Activated T-cell treated with anti-CD3 and anti-CD28 coated beads for 24 hours (primary cell): ENCODE measurements at regions not wholly inside any gene's neighbourhood (a gene's known extent, or its start where the extent isn't known, plus 50 kb on each side); places are given as distances from the start of the nearest gene placed in this dataset.
"Not testable (repeated sequence)": the region's sequence is repeated elsewhere in the genome, so short reads cannot be mapped to it uniquely, and the experiment has no call there.

Source experiments
- DNase-seq: peaks from one replicate; pipeline ENCODE4 v3.0.0-alpha.2; 2020; ENCODE audit warnings: low read depth

- DNase-seq = no peak
Measured at GRCh38 chr1:245062741-245063305, 92.0 kb upstream of the KIF26B start.

- DNase-seq = not testable (repeated sequence)
Measured at GRCh38 chr1:245061808-245062207, 93.0 kb upstream of the KIF26B start.

- no peak for DNase-seq
Measured at GRCh38 chr1:245060684-245061374, 94.0 kb upstream of the KIF26B start.

GRCh38 chr1:245059806-245060424 lies 94.9 kb upstream of the KIF26B start:
- no peak for DNase-seq

GRCh38 chr1:245058882-245059281 lies 95.9 kb upstream of the KIF26B start:
- no peak for DNase-seq

GRCh38 chr1:245058436-245058835 lies 96.3 kb upstream of the KIF26B start:
- no peak for DNase-seq

GRCh38 chr1:245056913-245057312 lies 97.9 kb upstream of the KIF26B start:
- no peak for DNase-seq

- not testable (repeated sequence) for DNase-seq
Measured at GRCh38 chr1:245056296-245056695, 98.5 kb upstream of the KIF26B start.

GRCh38 chr1:245055752-245056151 lies 99.0 kb upstream of the KIF26B start:
- DNase-seq = no peak

GRCh38 chr1:245054507-245055270 lies 100.1 kb upstream of the KIF26B start:
- DNase-seq = no peak

- no peak for DNase-seq
Measured at GRCh38 chr1:245054105-245054504, 100.7 kb upstream of the KIF26B start.

- DNase-seq = no peak
Measured at GRCh38 chr1:245052258-245052657, 102.5 kb upstream of the KIF26B start.

- DNase-seq = no peak
Measured at GRCh38 chr1:245051349-245052221, 103.2 kb upstream of the KIF26B start.

- DNase-seq = no peak
Measured at GRCh38 chr1:245046769-245047168, 108.0 kb upstream of the KIF26B start.

- DNase-seq = no peak
Measured at GRCh38 chr1:245046315-245046714, 108.5 kb upstream of the KIF26B start.

GRCh38 chr1:245045087-245045881 lies 109.5 kb upstream of the KIF26B start:
- no peak for DNase-seq

- DNase-seq = no peak
Measured at GRCh38 chr1:245043611-245043940, 111.2 kb upstream of the KIF26B start.

- no peak for DNase-seq
Measured at GRCh38 chr1:245041058-245041698, 113.6 kb upstream of the KIF26B start.

- no peak for DNase-seq
Measured at GRCh38 chr1:245039196-245039595, 115.6 kb upstream of the KIF26B start.

- no peak for DNase-seq
Measured at GRCh38 chr1:245036102-245036501, 118.7 kb upstream of the KIF26B start.

- no peak for DNase-seq
Measured at GRCh38 chr1:245031041-245031440, 123.7 kb upstream of the KIF26B start.
